A673 (cell line): ENCODE measurements at regions not wholly inside any gene's neighbourhood (a gene's known extent, or its start where the extent isn't known, plus 50 kb on each side); places are given as distances from the start of the nearest gene placed in this dataset.

Source experiments
- BruUV-seq: library from RNA; stranded (reverse); fragments of 400-500 nt; replicated peaks from 2 replicates; lab custom pipeline; 2021; lab: Mats Ljungman, UMichigan
- CTCF ChIA-PET: fragments of 300-600 bp; sonication (Branson Sonifier 250); formaldehyde crosslinking; loops from one replicate; lab custom pipeline; 2022; ENCODE audit warnings: antibody characterized with exemption; lab: Charles Lee
- POLR2A ChIA-PET: fragments of 300-600 bp; sonication (Branson Sonifier 250); formaldehyde crosslinking; loops from one replicate; lab custom pipeline; 2022; ENCODE audit warnings: antibody characterized with exemption; ENCODE audit not compliant: low non-redundant PET; lab: Charles Lee
- DNase-seq: peaks from one replicate; pipeline ENCODE4 v3.0.0-alpha.2; 2015; ENCODE audit warnings: low spot score
- H3K27ac ChIP-seq: fragments of 200-600 bp; sonication (generic); 2 replicates; pipeline ENCODE4 v1.5.1; 2016; ENCODE audit warnings: mixed run types, low read depth, mild to moderate bottlenecking, mixed read lengths, antibody characterized with exemption, low read length; ENCODE audit not compliant: poor library complexity, severe bottlenecking
- H3K27me3 ChIP-seq: fragments of 200-600 bp; sonication (generic); replicated peaks from 2 replicates; pipeline ENCODE4 v1.6.1; 2017; ENCODE audit warnings: mixed run types, low read depth, mild to moderate bottlenecking, mixed read lengths, antibody characterized with exemption, low read length; ENCODE audit not compliant: insufficient read depth, poor library complexity
- H3K36me3 ChIP-seq: fragments of 200-600 bp; sonication (generic); 2 replicates; pipeline ENCODE4 v1.6.1; 2016; ENCODE audit warnings: mixed run types, mild to moderate bottlenecking, mixed read lengths, antibody characterized with exemption, low read length; ENCODE audit not compliant: insufficient read depth, poor library complexity, severe bottlenecking
- H3K4me1 ChIP-seq: fragments of 200-600 bp; sonication (generic); 2 replicates; pipeline ENCODE4 v1.6.1; 2017; ENCODE audit warnings: mixed run types, mild to moderate bottlenecking, mixed read lengths, antibody characterized with exemption, low read length; ENCODE audit not compliant: insufficient read depth, poor library complexity, severe bottlenecking
- H3K4me3 ChIP-seq: fragments of 200-600 bp; sonication (generic); 2 replicates; pipeline ENCODE4 v1.5.1; 2016; ENCODE audit warnings: low read depth, mixed run types, mild to moderate bottlenecking, mixed read lengths, low read length; ENCODE audit not compliant: poor library complexity, severe bottlenecking
- H3K9me3 ChIP-seq: fragments of 200-600 bp; sonication (generic); 2 replicates; pipeline ENCODE4 v1.6.1; 2016; ENCODE audit warnings: mixed run types, low read depth, mild to moderate bottlenecking, mixed read lengths, antibody characterized with exemption, low read length; ENCODE audit not compliant: poor library complexity, severe bottlenecking
- CTCF ChIP-seq: fragments of 300-800, 200-600 bp; sonication (generic); conservative IDR thresholded peaks from 2 replicates; pipeline ENCODE4 v1.5.1; 2017; ENCODE audit warnings: low read depth, mild to moderate bottlenecking, antibody characterized with exemption, low read length, moderate library complexity, mixed read lengths
- EZH2 ChIP-seq: fragments of 200-600 bp; sonication (generic); IDR thresholded peaks from 2 replicates; pipeline ENCODE4 v1.6.1; 2017; ENCODE audit warnings: borderline replicate concordance, low read depth, mild to moderate bottlenecking, mixed read lengths, antibody characterized with exemption, low read length; ENCODE audit not compliant: poor library complexity, severe bottlenecking
- intact Hi-C: fragments of 100-400 bp; cut with micrococcal nuclease; formaldehyde crosslinking; loops from one replicate; pipeline ENCODE4 v1.10.0; 2022; ENCODE audit not compliant: unreplicated experiment

- BruUV-seq, result no TSS peak
- Histone ChIP-seq H3K9me3 (peaks cover 1% of the 10 kb centered on the region), H3K36me3 (no peaks in the 10 kb centered on the region), H3K27ac (no peak overlapping the region), H3K4me1 (peaks cover 10% of the 10 kb centered on the region), H3K27me3 (no peaks in the 10 kb centered on the region), H3K4me3 (no peak overlapping the region)
- DNase-seq, result no peak
- TF ChIP-seq CTCF (no peak), EZH2 (no peak)
- ChIA-PET CTCF (no interaction called here), POLR2A (no interaction called here)
- intact Hi-C loops, result no loop called here
These were observed 52.0 kb upstream of the CORO2B start for GRCh38 chr15:68526784-68527183.

- peak; percentile 21 for DNase-seq
These were observed 50.0 kb upstream of the CORO2B start for GRCh38 chr15:68528626-68529290.

More at GRCh38 chr15:68528626-68529290, 50.0 kb upstream of the CORO2B start:
- Histone ChIP-seq H3K4me1 (peaks cover 10% of the 10 kb centered on the region), H3K27ac (no peak overlapping the region), H3K9me3 (peaks cover 3% of the 10 kb centered on the region), H3K27me3 (no peaks in the 10 kb centered on the region), H3K4me3 (no peak overlapping the region), H3K36me3 (no peaks in the 10 kb centered on the region)
- intact Hi-C loops, result no loop called here
- CTCF ChIA-PET, result no interaction called here
- no peak for TF ChIP-seq CTCF
- TF ChIP-seq EZH2, result no peak
- no TSS peak for BruUV-seq
- POLR2A ChIA-PET, result no interaction called here
